GM19397 (cell line): ENCODE measurements at regions not wholly inside any gene's neighbourhood (a gene's known extent, or its start where the extent isn't known, plus 50 kb on each side); places are given as distances from the start of the nearest gene placed in this dataset.
"Not testable (repeated sequence)": the region's sequence is repeated elsewhere in the genome, so short reads cannot be mapped to it uniquely, and the experiment has no call there.

ENCODE experiments used
- ATAC-seq: cut with Tn5 transposase; IDR thresholded peaks from one replicate; pipeline ENCODE4 v1.9.1; 2021; ENCODE audit warnings: mild to moderate bottlenecking, moderate library complexity; ENCODE audit not compliant: unreplicated experiment

DNA sequence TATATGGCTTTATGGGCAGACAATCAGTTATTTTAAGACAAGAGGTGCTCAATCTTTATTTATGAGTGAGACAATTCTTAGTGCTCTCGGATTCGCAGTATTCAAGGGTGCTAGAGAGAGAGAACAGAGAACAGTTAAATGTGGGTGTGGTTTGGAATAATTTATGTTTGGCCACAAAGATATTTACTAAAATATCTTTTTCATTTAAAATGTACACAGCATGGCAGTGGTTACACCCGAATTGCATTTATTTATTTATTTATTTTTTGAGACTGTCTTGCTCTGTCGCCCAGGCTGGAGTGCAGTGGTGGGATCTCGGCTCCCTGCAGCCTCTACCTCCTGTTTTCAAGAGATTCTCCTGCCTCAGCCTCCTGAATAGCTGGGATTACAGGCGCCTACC, 109.2 kb downstream of the CDCA7 start:
- ATAC-seq: no peak

DNA sequence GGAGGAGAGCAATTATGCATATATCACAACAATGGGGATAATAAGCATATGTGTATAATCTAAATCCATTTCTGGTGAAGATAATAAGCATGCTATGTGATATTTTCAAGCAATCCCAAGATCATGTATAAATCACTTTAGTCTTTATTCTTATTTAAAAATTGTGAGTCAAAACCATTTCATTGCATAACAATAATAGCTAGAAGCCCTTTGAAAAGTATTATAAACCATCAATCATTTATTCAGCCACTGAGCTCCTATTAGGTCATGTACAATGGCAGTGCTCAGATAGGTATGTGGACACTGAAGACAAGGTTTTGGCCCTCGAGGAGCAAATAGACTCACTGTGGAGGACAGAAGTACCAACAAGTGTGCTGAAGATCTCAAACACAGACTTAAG, 113.1 kb downstream of the CDCA7 start:
- no peak for ATAC-seq

DNA sequence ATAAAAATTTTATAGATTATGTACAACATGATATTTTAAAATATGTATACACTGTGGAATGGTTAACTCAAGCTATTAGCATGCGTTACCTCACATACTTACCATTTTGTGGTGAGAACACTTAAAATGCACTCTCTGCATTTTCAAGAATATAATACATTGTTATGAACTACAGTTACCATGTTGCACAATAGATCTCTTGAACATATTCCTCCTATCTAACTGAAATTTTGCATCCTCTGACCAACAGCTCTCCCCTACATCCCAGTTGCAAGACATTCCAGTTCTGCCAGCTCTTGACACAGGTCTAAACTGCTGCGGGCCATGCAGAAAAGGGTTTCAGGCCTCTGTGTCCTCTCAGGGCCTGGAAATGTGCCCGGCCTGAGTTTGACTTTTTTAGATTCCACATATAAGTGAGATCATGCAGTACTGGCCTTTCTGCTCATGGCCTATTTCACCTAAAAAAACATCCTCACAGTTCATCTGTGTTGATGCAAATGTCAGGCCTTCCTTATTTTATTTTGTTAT, 113.7 kb downstream of the CDCA7 start:
- no peak for ATAC-seq

DNA sequence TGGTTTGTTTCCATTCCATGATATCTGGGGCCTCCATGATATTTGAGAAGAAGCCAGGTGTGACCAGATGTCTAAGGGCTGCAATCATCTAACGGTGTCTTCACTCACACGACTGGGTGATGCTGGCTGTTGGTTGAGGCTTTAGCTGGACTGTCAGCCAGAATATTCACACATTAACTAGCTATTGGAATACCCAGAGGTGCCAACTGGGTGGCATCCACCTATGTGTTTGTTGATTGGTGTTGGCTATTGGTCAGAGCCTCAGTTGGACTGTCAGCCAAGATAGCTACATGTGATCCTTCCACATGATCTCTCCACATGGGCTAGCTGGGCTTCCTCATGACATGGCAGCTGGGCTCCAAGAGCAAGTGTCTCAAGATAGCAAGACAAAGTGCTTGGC, 117.4 kb downstream of the CDCA7 start:
- ATAC-seq: no peak

DNA sequence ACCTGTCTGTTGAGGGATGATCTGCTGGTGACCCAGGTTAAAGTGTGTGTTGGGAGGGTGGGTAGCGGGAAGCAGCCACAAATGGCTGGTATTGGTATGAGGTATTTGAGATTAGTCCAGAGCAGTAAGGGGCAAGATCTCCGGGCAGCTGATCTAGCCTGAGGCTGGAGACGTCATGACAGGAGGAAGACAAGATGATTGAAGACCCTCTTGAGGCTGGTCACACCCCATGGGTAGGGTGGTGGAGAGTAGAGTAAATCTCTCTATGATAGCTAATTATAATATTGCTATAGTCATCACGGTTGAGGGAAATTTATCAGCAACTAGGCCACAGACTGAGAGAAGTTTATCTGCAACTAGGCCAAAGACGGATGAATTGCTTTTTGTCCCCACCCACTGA, 128.5 kb downstream of the CDCA7 start:
- no peak for ATAC-seq

DNA sequence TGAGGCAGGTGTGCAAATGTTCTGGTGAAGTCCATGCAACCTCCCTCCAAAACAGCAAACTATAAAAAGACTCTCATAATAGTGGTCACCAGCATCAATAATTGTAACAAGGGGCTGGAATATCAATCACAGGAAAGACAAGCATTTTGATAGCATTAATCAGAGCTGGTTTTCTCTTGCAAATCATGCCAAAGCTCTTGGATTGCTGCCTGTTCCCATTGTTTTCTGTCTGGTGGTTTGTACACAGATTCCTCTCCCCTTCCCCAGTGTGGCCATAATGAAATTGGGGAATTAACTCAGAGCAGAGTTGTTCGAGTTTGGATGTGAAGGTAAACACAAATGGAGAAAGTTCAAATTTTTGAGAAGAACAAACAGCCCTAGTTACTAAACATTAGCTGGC, 134.2 kb downstream of the CDCA7 start:
- no peak for ATAC-seq

DNA sequence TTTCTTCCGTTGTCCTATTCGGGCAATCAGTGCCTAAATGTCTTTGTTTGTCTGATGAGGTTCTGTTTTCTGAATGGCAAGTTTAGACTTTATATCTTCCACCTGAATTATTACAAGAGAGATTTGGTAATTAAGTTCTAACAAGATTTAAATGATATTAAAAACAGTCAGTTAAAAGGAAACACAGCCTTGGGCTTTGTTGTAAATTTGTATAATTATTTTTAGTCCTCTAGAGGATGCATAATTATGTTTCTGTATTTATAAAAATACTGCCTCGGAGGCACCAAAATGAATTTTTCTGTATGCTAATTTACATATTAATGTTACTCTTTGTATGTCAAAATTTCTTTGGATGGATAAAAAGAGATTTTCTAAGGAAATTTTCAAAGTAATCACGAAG, 136.7 kb downstream of the CDCA7 start:
- no peak for ATAC-seq

DNA sequence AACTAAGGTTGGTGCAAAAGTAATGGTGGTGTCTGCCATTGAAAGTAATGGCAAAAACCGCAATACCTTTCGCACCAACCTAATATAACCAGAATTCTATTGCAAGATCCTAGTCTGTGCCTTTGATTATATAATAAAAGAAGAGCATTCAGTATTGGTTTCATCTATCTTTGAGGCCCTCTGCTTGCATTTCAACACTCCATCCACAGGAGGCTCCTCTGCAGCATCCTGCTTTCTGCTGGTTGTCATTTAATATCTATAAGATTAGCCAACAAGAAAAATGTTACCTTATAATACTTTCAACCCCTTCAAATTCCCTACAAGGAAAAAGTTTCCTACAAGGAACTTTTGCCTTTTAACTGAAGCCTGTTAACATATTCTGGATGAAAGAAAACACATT, 139.2 kb downstream of the CDCA7 start:
- no peak for ATAC-seq

DNA sequence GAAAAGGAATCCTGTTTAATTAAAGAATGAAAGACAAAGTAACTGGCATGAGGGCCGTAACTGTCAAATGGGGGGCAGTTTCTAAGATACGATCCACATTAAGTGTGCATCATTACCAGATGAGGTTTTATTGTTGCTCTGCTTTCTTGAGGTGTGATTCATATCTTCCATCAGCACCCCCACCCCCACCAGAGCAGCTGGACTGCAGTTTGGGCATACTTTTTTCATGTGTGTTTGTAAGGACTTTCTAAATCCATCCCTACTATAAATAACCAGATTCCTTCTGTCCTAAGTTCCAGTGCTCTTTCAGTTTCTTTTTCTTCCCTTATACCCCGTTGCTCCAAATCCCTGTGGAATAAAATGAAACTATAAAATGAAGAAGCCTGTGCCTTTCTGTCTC, 142.1 kb downstream of the CDCA7 start:
- no peak for ATAC-seq

DNA sequence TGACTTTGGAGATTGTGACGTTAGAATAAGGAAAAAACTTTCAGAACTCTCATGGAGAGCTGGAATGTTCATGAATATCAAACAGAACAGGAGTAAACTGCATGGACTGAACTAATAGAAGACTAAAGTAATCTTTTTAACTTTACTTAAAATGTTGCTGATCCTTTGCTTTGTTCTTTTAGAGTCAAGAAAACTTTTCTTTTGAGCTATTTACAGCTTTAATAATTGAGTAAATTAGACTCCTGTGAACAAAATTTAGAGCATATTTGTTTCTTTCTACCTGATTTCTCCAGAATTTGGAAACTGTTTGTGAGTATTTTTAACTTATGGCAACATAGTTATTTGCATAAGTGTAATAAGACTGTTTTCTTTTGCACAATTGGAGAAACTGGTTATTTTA, 146.3 kb downstream of the CDCA7 start:
- no peak for ATAC-seq

DNA sequence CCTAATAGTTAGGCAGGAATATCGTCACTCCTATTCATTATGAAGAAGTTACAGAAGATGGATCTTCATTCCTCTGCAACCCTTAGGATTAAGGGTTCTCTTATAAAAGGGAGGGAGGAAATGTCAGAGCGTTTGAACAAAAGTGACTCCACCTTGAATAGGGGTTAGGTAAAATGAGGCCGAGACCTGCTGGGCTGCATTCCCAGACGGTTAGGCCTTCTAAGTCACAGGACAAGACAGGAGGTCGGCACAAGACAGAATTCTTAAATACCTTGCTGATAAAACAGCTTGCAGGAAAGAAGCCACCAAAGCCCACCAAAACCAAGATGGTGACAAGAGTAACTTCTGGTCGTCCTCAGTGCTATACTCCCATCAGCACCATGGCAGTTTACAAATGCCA, 147.6 kb downstream of the CDCA7 start:
- no peak for ATAC-seq

DNA sequence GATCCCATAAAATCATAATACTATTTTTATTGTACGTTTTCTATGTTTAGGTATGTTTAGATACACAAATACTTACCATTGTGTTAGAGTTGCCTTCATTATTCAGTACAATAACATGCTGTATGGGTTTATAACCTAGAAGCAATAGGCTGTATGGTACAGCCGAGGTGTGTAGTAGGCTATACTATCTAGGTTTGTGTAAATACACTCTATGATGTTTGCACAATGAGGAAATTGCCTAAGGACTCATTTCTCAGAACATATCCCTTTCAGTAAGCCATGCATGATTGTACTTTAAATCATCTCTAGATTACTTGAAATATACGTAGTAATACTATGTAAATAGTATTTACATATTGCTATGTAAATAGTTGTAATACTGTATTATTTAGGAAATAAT, 156.7 kb downstream of the CDCA7 start:
- ATAC-seq: no peak

DNA sequence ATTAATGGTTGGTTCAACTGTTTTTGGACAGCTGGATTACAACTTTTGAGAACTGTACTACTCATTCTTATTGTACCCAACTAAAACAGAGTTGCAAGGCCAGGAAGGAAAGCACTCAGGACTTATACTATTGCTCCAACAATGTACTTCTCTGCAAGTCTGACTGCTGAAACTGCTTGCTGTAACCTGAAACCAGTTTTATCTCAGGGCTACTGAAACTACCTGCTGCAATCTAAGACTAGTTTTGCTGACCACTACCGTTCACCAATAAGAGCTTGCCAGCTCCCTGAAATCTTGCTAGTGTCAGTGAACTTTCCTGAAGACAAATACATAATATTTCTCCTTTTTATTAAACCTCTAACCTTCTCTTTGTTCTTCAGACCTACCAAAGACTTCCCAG, 157.3 kb downstream of the CDCA7 start:
- ATAC-seq: no peak

DNA sequence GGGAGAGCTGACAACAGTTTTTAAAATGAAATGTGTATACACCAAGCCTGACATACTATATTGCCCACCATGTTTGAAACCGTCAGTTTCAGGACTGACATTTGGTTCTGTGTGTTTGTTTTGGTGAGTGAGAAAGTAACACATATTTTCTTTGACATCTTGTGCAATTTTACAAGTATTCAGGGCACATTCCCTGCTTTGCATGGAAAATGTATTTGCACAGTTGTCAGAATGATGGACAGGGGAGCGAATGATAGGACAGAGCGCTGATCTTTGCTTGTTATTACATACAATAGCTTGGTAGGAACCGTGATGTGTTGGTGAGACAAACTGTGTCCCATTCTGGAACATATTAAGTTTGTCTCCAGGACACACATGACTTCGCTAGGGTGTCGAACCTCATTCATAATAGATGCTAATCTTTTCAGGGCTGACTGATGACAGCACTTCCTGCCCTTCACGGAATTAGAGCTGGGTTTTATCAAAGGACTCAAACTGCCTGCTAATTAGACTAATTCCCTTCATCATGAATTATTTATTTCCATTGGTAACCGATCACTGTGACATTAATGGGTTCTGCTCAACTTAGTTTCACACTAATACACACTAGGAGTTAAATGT, 158.5 kb downstream of the CDCA7 start:
- no peak for ATAC-seq

DNA sequence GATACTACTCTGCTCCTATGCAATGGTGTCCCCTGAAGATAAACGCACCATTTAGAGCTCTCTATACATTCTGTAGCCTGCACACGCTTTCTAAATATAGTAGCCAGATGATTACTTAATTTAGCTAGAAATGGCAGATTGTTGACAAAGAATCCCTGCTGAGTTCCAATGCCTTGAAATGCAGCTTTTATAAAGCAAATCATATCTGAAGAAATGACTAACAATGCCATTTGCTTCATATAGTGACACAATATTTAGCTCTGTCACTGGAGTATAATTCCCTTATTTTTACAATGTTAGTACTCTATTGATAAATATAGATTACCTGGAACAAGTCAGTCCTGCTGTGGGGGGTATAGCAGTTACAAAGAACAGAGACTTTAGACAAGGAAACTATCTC, 166.2 kb downstream of the CDCA7 start:
- no peak for ATAC-seq

DNA sequence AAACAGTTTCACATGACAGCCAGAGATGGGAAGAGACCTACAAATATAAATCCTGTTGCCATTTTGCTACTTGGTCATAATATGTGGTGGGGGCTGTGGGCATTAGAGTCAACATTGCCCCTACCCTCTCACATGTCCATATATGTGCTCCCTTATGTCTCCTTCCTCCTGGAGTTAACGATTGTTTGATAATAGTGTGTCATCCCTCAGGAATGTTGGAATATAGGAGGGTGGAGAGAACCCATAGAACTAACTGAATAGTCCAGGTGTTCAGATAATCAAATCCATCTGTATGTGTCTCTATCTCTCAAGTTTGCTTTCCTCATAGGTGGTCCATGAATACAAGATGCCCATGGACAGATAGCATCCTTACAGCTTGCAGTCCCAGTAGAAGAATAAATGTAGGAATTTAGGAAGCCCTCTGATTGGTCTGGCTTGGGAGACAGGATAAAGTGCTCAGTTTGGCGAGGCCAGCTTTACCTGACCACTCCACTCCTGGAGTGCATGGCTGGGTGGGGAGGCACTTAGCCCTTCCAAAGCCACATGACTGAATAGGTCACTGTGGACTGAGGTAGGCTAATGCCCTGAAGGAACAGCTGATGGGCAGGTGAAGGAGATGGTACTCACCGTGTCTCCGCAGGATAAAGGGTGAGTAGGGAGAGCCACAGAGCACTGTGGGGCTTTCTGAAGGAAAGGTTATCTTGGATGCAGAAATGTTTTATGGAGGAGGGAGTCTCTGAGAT, 166.9 kb downstream of the CDCA7 start:
- no peak for ATAC-seq

DNA sequence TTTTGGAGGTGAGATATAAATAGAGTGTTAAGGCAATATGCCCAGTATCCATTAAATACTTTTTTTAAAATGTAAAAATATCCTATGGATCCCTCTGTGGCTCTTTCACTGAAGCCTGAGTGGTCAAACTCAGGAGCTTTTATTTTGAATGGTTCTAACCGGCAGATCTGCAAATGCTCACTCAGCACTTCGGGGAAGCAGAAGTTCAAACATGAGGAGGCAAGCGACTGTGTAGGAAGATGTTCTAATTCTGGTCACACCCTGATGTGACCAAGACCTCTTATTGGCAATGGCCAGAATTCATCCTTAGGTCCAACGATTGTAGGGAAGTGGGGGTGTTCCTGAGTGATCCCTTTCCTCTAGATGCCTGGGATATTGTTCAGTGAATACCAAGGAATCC, 168.8 kb downstream of the CDCA7 start:
- ATAC-seq: no peak

DNA sequence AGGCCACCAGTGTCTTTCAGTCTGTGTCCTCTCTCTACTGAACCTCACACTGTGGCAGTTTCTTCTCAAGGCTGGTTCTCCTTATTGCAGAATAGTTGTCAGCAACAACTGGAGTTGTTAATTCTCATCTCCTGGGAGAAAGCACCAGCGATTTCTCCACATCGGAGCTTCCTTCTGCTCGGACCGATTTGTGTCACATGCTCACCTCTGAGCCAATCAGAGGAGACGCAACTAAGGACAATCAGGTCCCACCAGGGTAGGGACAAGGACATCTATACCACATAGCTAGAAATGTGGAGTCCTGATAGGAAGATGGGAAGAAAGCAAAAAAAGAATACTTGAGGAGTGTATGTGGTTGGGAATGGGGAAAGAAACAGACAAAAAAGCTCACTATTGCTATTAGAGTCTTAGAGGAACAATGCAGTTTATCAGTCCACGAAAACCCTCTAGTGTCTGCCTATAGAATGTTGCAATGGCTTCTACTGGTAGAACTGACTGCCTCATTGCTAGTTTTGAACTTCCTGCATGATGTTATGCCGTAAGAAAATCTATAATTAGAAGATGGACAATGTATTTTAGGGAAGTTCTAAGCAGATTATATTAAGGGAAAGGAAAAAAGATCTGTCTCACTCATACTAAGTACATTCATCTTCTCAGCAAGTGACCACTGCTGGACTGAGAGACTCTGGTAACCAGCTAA, 169.7 kb downstream of the CDCA7 start:
- ATAC-seq: no peak

DNA sequence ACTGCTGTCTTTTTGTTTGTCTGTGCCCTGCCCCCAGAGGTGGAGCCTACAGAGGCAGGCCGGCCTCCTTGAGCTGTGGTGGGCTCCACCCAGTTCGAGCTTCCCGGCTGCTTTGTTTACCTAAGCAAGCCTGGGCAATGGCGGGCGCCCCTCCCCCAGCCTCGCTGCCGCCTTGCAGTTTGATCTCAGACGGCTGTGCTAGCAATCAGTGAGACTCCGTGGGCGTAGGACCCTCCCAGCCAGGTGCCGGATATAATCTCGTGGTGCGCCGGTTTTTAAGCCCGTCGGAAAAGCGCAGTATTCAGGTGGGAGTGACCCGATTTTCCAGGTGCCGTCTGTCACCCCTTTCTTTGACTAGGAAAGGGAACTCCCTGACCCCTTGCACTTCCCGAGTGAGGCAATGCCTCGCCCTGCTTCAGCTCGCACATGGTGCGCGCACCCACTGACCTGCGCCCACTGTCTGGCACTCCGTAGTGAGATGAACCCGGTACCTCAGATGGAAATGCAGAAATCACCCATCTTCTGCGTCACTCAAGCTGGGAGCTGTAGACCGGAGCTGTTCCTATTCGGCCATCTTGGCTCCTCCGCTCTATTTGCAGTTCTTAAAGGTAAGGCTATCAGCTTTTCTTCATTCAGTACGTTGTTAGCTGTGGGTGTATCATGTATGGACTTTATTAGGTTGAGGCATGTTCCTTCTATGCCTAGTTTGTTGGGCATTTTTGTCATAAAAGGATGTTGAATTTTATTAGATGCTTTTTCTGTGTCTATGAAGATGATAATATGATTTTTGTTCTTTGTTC, 178.3 kb downstream of the CDCA7 start:
- not testable (repeated sequence) for ATAC-seq

DNA sequence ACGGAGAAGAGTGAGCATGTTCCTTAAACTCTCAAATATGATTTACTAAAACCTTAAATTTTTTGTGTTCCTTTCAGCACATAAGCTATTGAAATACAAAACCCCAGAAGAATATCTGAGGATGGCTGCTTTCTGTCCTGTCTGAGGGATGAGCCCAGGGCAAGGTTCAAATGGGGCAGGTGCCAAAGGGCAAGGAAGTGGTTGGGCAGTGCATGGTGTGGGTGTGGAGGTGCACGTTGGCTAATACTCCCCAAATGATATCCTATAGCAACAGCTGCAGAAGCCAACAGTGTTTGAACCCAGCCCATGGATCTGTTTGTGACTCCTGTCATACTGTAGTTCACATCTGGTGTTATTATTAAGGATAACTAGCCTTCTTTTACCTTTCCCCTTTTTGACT, 183.0 kb downstream of the CDCA7 start:
- ATAC-seq: no peak

DNA sequence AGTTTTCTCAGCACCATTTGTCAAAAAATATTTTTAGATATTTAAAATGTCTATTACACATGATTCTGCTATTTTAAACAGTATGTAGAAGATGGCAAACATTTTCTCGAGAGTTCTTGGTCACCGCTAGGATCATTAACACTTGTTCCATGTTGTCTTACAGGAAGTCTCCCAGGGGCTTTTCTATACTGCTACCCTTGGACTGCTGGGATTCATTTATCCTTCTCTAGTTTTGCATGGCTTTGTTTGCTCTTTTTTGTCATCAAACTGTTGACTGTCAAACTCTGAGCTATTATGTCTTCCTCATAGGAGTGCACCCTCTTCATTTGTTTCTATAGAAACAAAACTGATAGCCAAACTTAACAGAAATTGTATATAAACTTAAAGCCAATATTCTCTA, 184.9 kb downstream of the CDCA7 start:
- ATAC-seq: no peak
